GM23338 (cell line): ENCODE measurements at regions not wholly inside any gene's neighbourhood (a gene's known extent, or its start where the extent isn't known, plus 50 kb on each side); places are given as distances from the start of the nearest gene placed in this dataset.

ENCODE experiments used
- CREB1 ChIP-seq: fragments of 250-450 bp; sonication (Bioruptor Pico); IDR thresholded peaks from 2 replicates; pipeline ENCODE4 v1.5.0; 2020; ENCODE audit warnings: low read depth, mild to moderate bottlenecking, moderate library complexity
- CTCF ChIP-seq, 2 experiments: fragments of 200-600 bp in 1 of 2; sonication (generic) in 1 of 2; conservative IDR thresholded peaks; 2 replicates each; pipeline versions ENCODE4 v1.5.1 to v1.6.1; 2016 to 2017; ENCODE audit warnings: antibody characterized with exemption in 2 of 2, low read depth in 2 of 2, mild to moderate bottlenecking in 2 of 2, moderate library complexity in 1 of 2
- EZH2 ChIP-seq: fragments of 200-600 bp; sonication (generic); IDR thresholded peaks from one replicate; pipeline ENCODE4 v1.8.0; 2017; ENCODE audit warnings: antibody characterized with exemption, mild to moderate bottlenecking, low read depth; ENCODE audit not compliant: unreplicated experiment
- EZH2phosphoT487 ChIP-seq: fragments of 200-600 bp; sonication (generic); IDR thresholded peaks from one replicate; pipeline ENCODE4 v1.8.1; 2018; ENCODE audit warnings: antibody characterized with exemption; ENCODE audit not compliant: unreplicated experiment
- POLR2AphosphoS5 ChIP-seq: IDR thresholded peaks from 2 replicates; pipeline ENCODE4 v1.6.1; 2016; ENCODE audit warnings: antibody characterized with exemption, low read depth
- TF ChIP-seq, protein P1 (sequence below): IDR thresholded peaks from one replicate; pipeline ENCODE4 v1.6.1; 2018; ENCODE audit warnings: antibody characterized with exemption; ENCODE audit not compliant: unreplicated experiment

DNA sequence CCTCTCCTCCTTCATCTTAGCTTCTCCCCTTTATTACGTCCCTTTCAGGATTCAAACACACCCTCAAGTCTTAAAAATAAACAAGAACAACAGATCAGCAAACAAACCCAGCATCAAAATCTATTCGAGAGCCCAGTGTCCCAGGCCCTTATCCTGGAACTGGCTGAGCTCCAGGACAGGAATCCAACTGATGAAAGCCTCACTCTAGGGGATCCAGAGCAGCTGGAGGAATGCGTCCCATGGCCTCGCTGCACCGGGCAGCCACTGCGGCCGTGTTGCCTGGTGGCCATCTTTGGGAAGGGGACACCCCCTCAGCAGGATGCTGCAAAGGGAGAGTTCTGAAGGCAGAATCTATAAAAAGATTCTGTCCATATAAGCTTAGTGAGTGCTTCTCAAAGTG lies 156.5 kb upstream of the BMPER start:
- TF ChIP-seq CTCF (conservative IDR thresholded peaks at IDR 0.05; ENCODE audit: low read depth in 2 of 2) (no peak), EZH2 (no peak), EZH2phosphoT487 (no peak), CREB1 (CRISPR knock-in tag) (no peak), POLR2AphosphoS5 (no peak)
- TF ChIP-seq, protein P1, sequence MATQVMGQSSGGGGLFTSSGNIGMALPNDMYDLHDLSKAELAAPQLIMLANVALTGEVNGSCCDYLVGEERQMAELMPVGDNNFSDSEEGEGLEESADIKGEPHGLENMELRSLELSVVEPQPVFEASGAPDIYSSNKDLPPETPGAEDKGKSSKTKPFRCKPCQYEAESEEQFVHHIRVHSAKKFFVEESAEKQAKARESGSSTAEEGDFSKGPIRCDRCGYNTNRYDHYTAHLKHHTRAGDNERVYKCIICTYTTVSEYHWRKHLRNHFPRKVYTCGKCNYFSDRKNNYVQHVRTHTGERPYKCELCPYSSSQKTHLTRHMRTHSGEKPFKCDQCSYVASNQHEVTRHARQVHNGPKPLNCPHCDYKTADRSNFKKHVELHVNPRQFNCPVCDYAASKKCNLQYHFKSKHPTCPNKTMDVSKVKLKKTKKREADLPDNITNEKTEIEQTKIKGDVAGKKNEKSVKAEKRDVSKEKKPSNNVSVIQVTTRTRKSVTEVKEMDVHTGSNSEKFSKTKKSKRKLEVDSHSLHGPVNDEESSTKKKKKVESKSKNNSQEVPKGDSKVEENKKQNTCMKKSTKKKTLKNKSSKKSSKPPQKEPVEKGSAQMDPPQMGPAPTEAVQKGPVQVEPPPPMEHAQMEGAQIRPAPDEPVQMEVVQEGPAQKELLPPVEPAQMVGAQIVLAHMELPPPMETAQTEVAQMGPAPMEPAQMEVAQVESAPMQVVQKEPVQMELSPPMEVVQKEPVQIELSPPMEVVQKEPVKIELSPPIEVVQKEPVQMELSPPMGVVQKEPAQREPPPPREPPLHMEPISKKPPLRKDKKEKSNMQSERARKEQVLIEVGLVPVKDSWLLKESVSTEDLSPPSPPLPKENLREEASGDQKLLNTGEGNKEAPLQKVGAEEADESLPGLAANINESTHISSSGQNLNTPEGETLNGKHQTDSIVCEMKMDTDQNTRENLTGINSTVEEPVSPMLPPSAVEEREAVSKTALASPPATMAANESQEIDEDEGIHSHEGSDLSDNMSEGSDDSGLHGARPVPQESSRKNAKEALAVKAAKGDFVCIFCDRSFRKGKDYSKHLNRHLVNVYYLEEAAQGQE: no peak
